ENCODE measurements at regions not wholly inside any gene's neighbourhood (a gene's known extent, or its start where the extent isn't known, plus 50 kb on each side); places are given as distances from the start of the nearest gene placed in this dataset.

GRCh38 chr2:209314653-209315052 is 109.2 kb upstream of the MAP2 start:
- no peak for DNase-seq

GRCh38 chr2:209316141-209316540 is 107.7 kb upstream of the MAP2 start:
- DNase-seq: no peak

GRCh38 chr2:209321076-209321475 is 102.8 kb upstream of the MAP2 start:
- DNase-seq: no peak

- DNase-seq: no peak
Observed at GRCh38 chr2:209321581-209321980, 102.3 kb upstream of the MAP2 start.

- no peak for DNase-seq
Observed at GRCh38 chr2:209322041-209322440, 101.8 kb upstream of the MAP2 start.

GRCh38 chr2:209322905-209323512 is 100.8 kb upstream of the MAP2 start:
- DNase-seq: no peak

GRCh38 chr2:209323738-209324137 is 100.1 kb upstream of the MAP2 start:
- no peak for DNase-seq

GRCh38 chr2:209324281-209324680 is 99.6 kb upstream of the MAP2 start:
- DNase-seq: no peak

GRCh38 chr2:209331291-209331844 is 92.5 kb upstream of the MAP2 start:
- DNase-seq: peak; percentile 47

GRCh38 chr2:209334188-209335017 is 89.4 kb upstream of the MAP2 start:
- peak; percentile 67 for DNase-seq

- no peak for DNase-seq
Observed at GRCh38 chr2:209340522-209340921, 83.3 kb upstream of the MAP2 start.

- DNase-seq: no peak
Observed at GRCh38 chr2:209344349-209344748, 79.5 kb upstream of the MAP2 start.

- DNase-seq: peak; percentile 39
Observed at GRCh38 chr2:209348433-209348832, 75.4 kb upstream of the MAP2 start.

GRCh38 chr2:209351636-209352035 is 72.2 kb upstream of the MAP2 start:
- DNase-seq: no peak

- no peak for DNase-seq
Observed at GRCh38 chr2:209358992-209359391, 64.9 kb upstream of the MAP2 start.

GRCh38 chr2:209367075-209367747 is 56.6 kb upstream of the MAP2 start:
- DNase-seq: no peak

- no peak for DNase-seq
Observed at GRCh38 chr2:209368406-209368805, 55.4 kb upstream of the MAP2 start.

GRCh38 chr2:209368914-209369313 is 54.9 kb upstream of the MAP2 start:
- no peak for DNase-seq

GRCh38 chr2:209369656-209370055 is 54.2 kb upstream of the MAP2 start:
- DNase-seq: no peak

- no peak for DNase-seq
Observed at GRCh38 chr2:209371407-209371806, 52.4 kb upstream of the MAP2 start.
